Fibroblast of mammary gland (primary cell): ENCODE measurements at regions not wholly inside any gene's neighbourhood (a gene's known extent, or its start where the extent isn't known, plus 50 kb on each side); places are given as distances from the start of the nearest gene placed in this dataset.

ENCODE experiments used
- DNase-seq: peaks from one replicate; pipeline ENCODE4 v3.0.0-alpha.2; 2010; ENCODE audit warnings: low read depth
- H3K4me3 ChIP-seq: 2 replicates; pipeline ENCODE4 v1.5.1; 2011; ENCODE audit warnings: low read depth, mild to moderate bottlenecking, low read length, moderate library complexity; ENCODE audit not compliant: control insufficient read depth
- CTCF ChIP-seq: conservative IDR thresholded peaks from 2 replicates; pipeline ENCODE4 v1.5.1; 2011; ENCODE audit warnings: low read depth, low read length, inconsistent platforms; ENCODE audit not compliant: control insufficient read depth, insufficient read depth

DNA sequence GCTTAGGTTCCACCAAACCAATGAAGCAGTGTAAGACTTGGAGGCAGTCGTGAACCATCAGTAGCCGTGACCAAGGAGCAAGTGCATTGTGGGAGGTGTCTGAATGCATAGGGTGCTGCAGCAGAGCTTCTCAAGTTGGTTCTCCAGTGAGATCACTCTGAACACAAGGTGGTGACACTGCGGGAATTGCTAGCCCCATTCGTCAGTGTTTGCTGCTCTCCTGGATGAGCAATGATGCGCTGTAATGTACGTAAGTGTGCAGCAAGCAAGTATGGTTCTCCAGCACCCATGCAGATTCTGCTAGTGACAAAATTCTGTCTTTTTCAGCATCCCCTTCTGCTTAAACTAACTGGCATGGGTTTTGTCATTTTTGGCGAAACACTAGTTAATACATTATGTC lies 97.6 kb upstream of the HTR2A start:
- no peak for TF ChIP-seq CTCF
- H3K4me3 ChIP-seq, result no peak overlapping the region
- DNase-seq, result no peak

DNA sequence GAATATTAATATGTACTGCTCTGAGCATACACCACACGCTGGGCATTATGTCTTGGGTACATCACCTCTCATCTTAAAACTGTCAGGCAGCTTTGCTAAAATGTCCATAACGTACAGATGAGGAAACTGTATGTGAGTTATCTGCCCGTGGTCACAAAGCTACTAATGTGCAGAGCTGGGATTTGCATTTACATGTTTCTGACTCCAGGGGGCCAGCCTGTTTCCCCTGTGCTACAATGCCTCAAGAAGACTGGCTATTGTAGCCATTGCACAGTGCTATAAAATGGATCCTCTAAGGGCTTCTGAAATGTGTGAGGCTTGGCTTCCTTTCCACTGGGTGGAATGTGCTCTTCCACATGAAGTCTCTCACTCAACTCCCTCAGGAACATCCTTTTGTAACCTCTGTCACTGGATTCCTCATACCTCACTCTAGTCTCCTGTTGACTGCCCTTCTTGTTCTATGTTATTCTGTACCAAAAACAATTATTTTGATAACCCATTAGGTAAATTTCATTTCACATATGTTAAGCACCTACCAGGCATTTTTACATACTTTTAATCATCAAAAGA lies 95.6 kb upstream of the HTR2A start:
- peak; percentile 41 for DNase-seq
- TF ChIP-seq CTCF, result peak; percentile 54
- no peak overlapping the region for H3K4me3 ChIP-seq

- H3K4me3 ChIP-seq, result no peak overlapping the region
- no peak for TF ChIP-seq CTCF
- peak; percentile 72 for DNase-seq
Observed at GRCh38 chr13:46983881-46984280, 87.0 kb upstream of the HTR2A start.

GRCh38 chr13:46982856-46983582 lies 86.2 kb upstream of the HTR2A start:
- H3K4me3 ChIP-seq, result no peak overlapping the region
- no peak for DNase-seq

GRCh38 chr13:46975173-46975572 lies 78.3 kb upstream of the HTR2A start:
- no peak overlapping the region for H3K4me3 ChIP-seq
- DNase-seq, result no peak
- no peak for TF ChIP-seq CTCF

More at GRCh38 chr13:46982856-46983582, 86.2 kb upstream of the HTR2A start:
- no peak for TF ChIP-seq CTCF

DNA sequence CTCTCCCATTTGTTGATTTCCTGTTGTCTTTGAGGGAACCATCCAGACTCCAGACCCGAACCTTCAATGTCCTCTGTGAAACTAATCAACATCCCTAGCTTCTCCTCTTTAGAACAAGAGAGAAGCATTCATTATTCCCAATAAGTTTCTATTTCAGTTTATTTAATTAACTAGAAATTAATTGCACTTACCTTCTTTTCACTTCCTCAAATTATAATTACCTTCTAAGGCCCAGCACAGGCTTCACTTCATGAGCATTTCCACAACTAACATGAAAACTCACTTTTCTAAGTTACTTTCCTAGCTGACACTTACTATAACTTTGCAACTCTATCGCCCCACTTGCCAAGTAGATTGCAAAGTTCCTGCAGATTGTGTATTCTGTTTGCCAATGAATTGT lies 71.6 kb upstream of the HTR2A start:
- H3K4me3 ChIP-seq, result no peak overlapping the region
- TF ChIP-seq CTCF, result no peak
- no peak for DNase-seq
